Thoracic aorta (tissue), 2 donors: ENCODE measurements at regions not wholly inside any gene's neighbourhood (a gene's known extent, or its start where the extent isn't known, plus 50 kb on each side); places are given as distances from the start of the nearest gene placed in this dataset.

Experiments used
- ATAC-seq: fragments of 150-250 bp; one replicate; pipeline ENCODE4 v1.8.0; 2017; ENCODE audit warnings: low read depth; ENCODE audit not compliant: insufficient number of reproducible peaks, low FRiP score
- DNase-seq: peaks from one replicate; pipeline ENCODE4 v3.0.0-alpha.2; 2020; ENCODE audit warnings: low spot score
- H3K27ac ChIP-seq, 2 donors: fragments of 200-600 bp; sonication (generic); 1 replicate in 1 of 2; 2 replicates in 1 of 2; pipeline ENCODE4 v1.5.1; 2016; ENCODE audit warnings: mild to moderate bottlenecking in 2 of 2, moderate library complexity in 2 of 2
- H3K27me3 ChIP-seq: fragments of 200-600 bp; sonication (generic); replicated peaks from 2 replicates; pipeline ENCODE4 v1.6.0; 2016; ENCODE audit warnings: mild to moderate bottlenecking; ENCODE audit not compliant: insufficient read depth
- H3K36me3 ChIP-seq: fragments of 200-600 bp; sonication (generic); one replicate; pipeline ENCODE4 v1.5.1; 2016
- H3K4me1 ChIP-seq, 2 donors: fragments of 200-600 bp; sonication (generic); 1 replicate in 1 of 2; 2 replicates in 1 of 2; pipeline versions ENCODE4 v1.5.1 to v1.6.0; 2016; ENCODE audit warnings: low read depth in 2 of 2, mild to moderate bottlenecking in 1 of 2; ENCODE audit not compliant: control insufficient read depth in 1 of 2
- H3K4me3 ChIP-seq: fragments of 200-600 bp; sonication (generic); 2 replicates; pipeline ENCODE4 v1.5.1; 2016; ENCODE audit warnings: mild to moderate bottlenecking
- H3K9me3 ChIP-seq: fragments of 200-600 bp; sonication (generic); 2 replicates; pipeline ENCODE4 v1.5.1; 2016
- TF ChIP-seq, protein P1 (sequence below): fragments of 200-600 bp; sonication (generic); IDR thresholded peaks from one replicate; pipeline ENCODE4 v1.5.1; 2019; ENCODE audit warnings: antibody characterized with exemption

GRCh38 chr7:118572604-118573003, 348.1 kb downstream of the ANKRD7 start:
- peaks cover 6 to 27% of the 10 kb centered on the region in 2 donors for H3K4me1 ChIP-seq
- no peaks in the 10 kb centered on the region for H3K36me3 ChIP-seq
- no peak overlapping the region for H3K4me3 ChIP-seq
- ATAC-seq (no peak), DNase-seq (no peak)
- TF ChIP-seq, protein P1, sequence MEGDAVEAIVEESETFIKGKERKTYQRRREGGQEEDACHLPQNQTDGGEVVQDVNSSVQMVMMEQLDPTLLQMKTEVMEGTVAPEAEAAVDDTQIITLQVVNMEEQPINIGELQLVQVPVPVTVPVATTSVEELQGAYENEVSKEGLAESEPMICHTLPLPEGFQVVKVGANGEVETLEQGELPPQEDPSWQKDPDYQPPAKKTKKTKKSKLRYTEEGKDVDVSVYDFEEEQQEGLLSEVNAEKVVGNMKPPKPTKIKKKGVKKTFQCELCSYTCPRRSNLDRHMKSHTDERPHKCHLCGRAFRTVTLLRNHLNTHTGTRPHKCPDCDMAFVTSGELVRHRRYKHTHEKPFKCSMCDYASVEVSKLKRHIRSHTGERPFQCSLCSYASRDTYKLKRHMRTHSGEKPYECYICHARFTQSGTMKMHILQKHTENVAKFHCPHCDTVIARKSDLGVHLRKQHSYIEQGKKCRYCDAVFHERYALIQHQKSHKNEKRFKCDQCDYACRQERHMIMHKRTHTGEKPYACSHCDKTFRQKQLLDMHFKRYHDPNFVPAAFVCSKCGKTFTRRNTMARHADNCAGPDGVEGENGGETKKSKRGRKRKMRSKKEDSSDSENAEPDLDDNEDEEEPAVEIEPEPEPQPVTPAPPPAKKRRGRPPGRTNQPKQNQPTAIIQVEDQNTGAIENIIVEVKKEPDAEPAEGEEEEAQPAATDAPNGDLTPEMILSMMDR, result no peak
- no peaks in the 10 kb centered on the region for H3K27me3 ChIP-seq
- H3K9me3 ChIP-seq, result no peaks in the 10 kb centered on the region
- H3K27ac ChIP-seq, result peak overlapping the region; percentile 0 to 35

GRCh38 chr7:118573085-118573484, 348.6 kb downstream of the ANKRD7 start:
- peak overlapping the region; percentile 14 for H3K4me3 ChIP-seq
- H3K27me3 ChIP-seq, result no peaks in the 10 kb centered on the region
- DNase-seq (no peak), ATAC-seq (no peak)
- TF ChIP-seq, protein P1, result no peak
- peaks cover 6 to 27% of the 10 kb centered on the region in 2 donors for H3K4me1 ChIP-seq
- H3K36me3 ChIP-seq, result no peaks in the 10 kb centered on the region
- peak overlapping the region; percentile 0 to 35 for H3K27ac ChIP-seq
- no peaks in the 10 kb centered on the region for H3K9me3 ChIP-seq

DNA sequence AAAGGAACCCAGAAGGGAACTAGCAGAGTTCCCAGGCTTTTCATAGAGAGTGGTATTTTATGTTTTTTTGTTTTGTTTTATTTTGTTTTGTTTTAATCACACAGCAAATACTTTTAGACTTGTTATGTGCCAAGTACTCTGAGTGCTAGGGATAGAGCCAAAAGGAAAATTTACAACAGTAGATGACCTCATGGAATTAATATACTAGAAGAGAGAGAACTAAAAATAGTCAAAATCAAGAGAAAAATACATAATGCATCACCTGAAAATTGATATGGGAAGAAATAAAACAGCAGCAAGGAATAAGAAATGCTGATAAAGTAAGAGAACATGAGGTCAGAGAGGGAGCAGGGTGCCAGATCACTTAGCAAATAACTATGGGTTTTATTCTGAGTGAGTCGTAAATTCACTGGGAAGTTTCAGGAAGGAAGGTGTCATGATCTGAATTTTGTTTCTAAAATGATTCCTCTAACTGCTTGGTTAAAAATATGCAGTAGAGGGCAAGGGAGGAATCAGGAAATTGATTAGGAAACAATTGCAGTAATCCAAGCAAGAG, 351.0 kb downstream of the ANKRD7 start:
- peak; percentile 45 for ATAC-seq
- peaks cover 9 to 36% of the 10 kb centered on the region in 2 donors for H3K4me1 ChIP-seq

GRCh38 chr7:118580743-118581382, 356.4 kb downstream of the ANKRD7 start:
- no peak overlapping the region for H3K4me3 ChIP-seq
- H3K9me3 ChIP-seq, result no peaks in the 10 kb centered on the region
- ATAC-seq (no peak), DNase-seq (no peak)
- TF ChIP-seq, protein P1, result no peak
- H3K27me3 ChIP-seq, result no peaks in the 10 kb centered on the region
- H3K36me3 ChIP-seq, result no peaks in the 10 kb centered on the region
- H3K4me1 ChIP-seq, result peaks cover 3 to 16% of the 10 kb centered on the region in 2 donors
- no peak overlapping the region for H3K27ac ChIP-seq

More for the DNA sequence above, 351.0 kb downstream of the ANKRD7 start:
- Histone ChIP-seq H3K9me3 (no peaks in the 10 kb centered on the region), H3K4me3 (no peak overlapping the region), H3K36me3 (no peaks in the 10 kb centered on the region), H3K27ac (peak overlapping the region in 1 of 2 donors; percentile 47), H3K27me3 (no peaks in the 10 kb centered on the region)
- DNase-seq, result no peak
- TF ChIP-seq, protein P1, result no peak

GRCh38 chr7:118583641-118584040, 359.1 kb downstream of the ANKRD7 start:
- Histone ChIP-seq H3K27ac (no peak overlapping the region), H3K36me3 (no peaks in the 10 kb centered on the region), H3K4me1 (peaks cover 3 to 9% of the 10 kb centered on the region in 2 donors), H3K9me3 (no peaks in the 10 kb centered on the region), H3K27me3 (no peaks in the 10 kb centered on the region), H3K4me3 (no peak overlapping the region)
- ATAC-seq (no peak), DNase-seq (no peak)
- TF ChIP-seq, protein P1, result no peak
